NOMO-1 treated with DMSO at 0.1 percent for 48 hours (cell line): ENCODE measurements at regions not wholly inside any gene's neighbourhood (a gene's known extent, or its start where the extent isn't known, plus 50 kb on each side); places are given as distances from the start of the nearest gene placed in this dataset.

Experiments used
- DNase-seq: peaks from one replicate; lab custom pipeline; 2025; ENCODE audit not compliant: unreplicated experiment; lab: John Stamatoyannopoulos, UW

GRCh38 chr2:55973673-55974072 is 50.1 kb upstream of the EFEMP1 start:
- DNase-seq: no peak

- no peak for DNase-seq
These were observed 53.1 kb upstream of the EFEMP1 start for GRCh38 chr2:55976681-55977080.

- peak; percentile 89 for DNase-seq
These were observed 61.8 kb upstream of the EFEMP1 start for GRCh38 chr2:55985406-55985805.

- DNase-seq: no peak
These were observed 62.4 kb upstream of the EFEMP1 start for GRCh38 chr2:55986001-55986400.

DNA sequence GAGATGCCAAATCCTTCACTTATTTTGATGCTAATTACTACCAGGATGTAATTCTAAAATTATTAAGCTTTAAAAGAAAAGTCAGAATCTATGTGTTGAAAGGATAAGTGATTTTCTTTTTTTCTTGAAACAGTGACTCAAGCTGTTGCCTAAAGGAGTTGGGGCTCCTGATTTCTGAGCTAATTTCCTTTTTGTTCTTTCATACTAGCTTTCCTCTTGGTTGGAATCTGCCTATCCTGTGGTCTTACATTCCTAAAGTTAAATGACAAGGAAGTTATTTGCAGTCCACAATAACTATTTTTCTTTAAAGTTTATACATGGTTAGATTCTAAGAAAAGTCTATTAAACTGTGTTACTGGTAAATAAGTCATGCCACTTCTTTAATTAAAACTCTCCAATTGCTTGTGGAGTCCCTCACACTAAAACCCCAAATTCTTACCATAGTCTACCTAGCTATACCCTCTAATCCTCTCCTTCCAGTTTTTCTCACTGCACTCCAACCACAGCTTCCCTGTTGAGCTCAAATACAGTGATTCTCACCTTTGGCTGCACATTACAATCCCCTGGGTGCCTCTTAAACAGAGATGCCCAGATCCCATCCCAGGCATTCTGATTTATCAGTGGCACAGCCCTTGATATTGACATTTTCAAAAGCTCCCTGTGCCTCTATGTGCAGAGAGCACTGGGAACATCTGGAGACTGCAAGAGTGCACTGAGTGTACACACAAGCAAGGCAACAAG is 63.3 kb upstream of the EFEMP1 start:
- no peak for DNase-seq

DNA sequence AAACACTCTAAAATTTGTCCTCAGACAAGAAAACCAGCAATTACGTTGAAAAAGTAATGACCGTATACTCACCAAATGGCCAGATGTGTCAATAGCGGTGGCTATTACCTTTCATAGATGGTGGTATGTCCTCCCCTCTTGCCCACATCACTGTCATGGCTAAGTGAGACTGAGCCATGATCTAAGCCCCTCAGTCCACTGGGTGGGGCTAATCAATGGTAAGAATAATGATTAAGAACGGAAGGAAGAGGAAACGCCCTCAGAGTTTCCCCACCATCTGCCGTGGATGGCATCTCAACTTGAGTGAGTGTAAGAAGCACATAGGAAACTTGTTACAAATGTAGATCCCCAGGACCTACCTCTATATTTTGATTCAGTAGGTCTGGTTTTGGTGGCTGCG is 65.8 kb upstream of the EFEMP1 start:
- DNase-seq: no peak

DNA sequence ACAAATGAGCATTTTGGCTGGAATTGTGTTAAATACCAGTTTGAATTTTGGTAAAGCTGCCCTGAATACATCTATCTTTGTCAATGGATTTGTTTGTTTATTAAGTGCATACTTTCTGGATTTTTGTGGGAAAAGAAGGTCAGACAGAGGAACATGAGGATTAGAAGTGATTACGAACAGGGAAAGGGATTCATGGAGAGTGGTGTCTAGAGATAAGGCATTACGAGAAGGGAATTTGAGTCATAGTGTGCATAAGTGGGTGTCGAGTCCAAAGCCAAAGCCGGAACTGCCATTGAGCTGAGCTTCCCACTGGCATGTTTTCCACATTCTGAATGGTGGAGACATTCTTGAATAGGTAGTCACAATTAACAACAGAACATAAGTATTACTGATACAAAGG is 68.9 kb upstream of the EFEMP1 start:
- DNase-seq: no peak

DNA sequence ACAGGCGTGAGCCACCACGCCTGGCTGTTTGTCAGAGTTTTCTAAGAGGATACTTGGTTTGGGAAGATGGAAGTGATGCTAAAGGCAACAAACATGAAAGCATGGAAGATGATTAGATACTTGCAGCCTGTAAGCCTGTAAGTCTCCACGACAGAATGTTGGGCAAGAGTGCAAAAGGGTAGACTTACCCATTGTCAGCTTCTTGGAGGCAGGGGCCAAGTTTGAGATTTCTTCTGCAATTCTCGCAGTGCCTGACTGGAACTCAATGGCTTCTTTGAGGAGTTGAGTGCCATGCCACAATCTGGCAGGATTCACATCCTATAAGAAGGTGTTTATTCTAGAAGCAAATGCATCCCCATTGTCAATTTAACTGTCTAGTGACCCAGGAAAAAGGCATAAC is 70.1 kb upstream of the EFEMP1 start:
- DNase-seq: no peak

DNA sequence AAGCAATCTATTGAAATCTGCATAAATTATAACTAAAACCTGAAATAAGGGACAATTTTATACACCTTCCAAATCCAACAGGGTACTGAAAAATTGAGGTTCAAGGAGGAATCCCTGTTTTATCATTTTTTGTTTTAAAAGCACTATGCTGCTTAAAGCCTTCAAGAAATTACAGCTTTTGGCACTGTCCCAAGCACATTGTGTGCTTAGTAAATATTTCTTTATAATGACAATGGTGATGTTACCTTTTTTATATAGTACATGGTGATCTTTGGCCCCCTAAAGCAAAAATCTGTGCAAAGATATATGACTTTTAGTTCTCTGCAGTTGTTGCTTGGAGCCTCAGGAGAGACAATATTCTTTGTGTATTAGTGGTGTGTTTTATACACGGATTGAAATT is 71.6 kb upstream of the EFEMP1 start:
- no peak for DNase-seq

DNA sequence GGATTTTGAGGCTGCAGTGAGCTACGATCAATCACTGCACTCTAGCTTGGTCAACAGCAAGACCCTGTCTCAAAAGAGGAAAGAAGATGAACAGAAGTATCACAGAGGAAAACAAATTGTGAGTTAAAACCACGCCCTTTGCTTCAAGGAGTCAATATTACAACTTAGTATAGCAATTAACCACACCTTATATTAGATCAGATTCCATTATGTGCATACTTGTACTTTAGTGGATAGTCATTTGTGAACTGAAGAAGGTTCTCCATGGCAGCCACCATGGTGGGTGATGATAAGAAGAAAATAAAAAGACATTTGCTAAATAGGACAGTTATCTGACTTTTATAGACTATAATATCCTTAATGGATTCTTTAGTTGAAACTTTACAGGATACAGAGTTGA is 72.3 kb upstream of the EFEMP1 start:
- no peak for DNase-seq

- DNase-seq: no peak
These were observed 75.6 kb upstream of the EFEMP1 start for GRCh38 chr2:55999231-55999630.

DNA sequence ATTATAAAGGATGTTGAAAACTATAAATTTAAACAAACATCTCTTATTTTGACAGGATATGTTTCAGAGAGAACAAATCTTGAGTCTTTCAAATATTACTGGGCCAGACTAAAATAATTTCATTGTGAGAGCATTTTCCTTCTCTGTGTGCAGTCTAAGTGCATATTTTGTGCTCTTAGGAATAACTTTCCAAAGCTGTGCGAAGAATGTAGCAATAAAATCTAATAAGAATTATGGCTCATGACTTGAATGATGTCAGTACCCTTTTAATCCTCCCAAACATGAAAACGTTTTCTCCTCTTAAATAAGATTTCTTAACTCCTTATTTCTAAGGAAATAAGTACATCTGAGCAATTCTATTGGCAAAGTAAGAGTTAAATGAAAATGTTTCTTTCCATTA is 76.2 kb upstream of the EFEMP1 start:
- DNase-seq: no peak

DNA sequence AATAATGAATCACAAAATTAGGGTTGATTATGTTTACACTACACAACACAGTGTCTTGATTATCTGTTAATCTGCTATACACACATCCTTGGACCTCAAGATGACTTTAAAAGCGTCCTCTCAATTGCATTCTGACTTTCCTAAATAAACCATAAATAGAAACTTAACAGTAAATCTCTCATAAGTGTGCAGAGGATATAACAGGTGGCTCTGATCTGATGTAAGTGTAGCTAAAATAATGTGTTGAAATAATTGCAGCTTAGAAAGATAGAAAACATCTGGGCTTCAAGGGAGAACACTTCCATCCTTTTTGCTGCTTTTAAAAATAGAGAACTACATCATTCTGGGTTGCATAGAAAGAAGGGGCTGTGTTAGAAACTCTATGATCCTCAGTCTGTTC is 78.4 kb upstream of the EFEMP1 start:
- no peak for DNase-seq

DNA sequence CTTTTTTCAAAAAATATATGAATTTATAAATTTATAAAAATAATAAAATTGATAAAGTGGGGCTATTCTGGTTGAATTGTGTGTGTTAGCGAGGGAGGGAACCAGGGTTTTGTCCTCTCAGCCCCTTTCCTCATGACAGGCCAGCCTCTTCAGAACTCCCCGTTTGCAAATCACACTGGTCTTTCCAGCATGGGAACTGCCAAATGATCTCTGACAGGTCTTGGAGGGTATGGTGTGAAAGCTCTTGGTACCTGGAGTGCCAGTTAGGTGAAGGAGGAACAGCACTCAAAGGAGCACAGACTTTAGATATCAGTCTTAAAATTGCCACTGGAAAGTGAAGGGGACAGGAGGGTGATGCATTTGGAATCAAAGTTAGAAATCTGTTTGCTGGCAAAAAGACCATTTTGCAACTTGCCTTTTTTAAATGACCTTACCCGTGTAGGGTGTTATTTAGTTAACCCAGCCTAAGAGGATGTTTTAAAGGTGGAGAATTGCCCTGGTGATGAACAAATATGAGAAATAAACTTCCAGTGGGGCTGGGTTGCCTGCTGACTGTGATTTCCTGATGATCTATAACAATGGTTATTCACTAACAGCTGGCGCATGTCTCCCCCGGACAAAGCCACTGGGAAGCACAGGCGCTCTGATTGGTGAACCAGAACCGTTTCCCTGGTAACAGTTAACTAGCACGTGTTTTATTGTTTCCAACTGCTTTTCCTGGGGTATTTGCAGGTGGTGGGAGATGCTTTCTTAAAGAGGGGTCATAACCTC is 85.3 kb upstream of the EFEMP1 start:
- DNase-seq: no peak

DNA sequence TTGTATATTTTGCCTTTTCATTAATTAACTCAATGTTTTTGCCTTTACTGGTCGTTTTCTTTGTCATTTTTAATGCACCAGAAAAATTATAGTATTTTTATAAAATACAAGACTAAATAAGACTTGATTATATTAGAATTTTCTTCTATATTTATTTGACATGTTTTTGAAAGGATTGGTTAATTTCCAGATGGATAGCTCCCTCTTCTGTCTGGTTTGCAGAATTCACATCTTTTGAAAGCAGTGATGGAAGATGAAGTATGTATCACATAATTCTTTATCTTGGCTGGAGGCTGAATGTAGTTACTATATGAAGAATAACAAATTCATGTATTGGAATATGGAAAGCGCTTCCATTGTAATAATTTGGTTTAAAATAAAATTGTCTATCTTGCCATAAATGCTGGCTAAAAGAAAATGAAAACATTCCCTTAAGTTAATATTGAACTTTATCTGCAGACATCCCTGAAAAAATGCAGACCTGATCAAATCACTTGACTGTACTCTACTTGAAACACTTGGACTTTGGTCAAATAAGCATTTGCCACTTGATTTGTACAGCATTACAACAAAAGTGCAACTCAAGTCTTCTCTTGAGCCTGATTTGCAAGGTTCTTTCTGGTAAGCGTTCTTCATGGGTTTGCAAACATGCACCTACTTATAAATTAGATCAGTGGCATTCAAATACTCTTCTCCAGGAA is 86.3 kb upstream of the EFEMP1 start:
- DNase-seq: peak; percentile 34

GRCh38 chr2:56011624-56012023 is 88.0 kb upstream of the EFEMP1 start:
- no peak for DNase-seq

DNA sequence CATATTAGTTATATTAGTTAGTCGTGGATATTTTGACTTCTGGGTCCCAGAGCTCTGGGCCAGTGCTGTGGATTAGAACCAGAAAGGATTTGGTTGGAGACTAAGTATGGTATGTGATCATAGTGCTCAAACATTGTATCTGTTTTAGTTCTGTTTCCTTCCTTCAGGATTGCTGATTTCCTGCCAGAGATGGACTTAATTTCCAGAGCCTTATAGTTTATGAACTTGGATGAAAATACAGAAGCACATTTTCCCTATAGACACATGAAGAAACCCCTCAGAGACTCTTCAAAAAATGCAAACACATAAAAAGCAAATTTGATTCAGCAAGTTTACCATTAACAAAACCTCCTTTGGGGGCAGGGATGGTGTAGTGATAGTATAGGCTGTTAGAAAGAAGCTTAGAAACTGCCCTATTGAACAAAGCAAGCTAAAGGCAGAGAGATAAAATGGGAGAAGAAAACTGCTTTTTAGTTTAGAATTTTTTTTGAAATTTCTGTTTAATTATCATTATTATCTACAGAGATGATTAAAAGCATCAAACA is 88.7 kb upstream of the EFEMP1 start:
- no peak for DNase-seq

DNA sequence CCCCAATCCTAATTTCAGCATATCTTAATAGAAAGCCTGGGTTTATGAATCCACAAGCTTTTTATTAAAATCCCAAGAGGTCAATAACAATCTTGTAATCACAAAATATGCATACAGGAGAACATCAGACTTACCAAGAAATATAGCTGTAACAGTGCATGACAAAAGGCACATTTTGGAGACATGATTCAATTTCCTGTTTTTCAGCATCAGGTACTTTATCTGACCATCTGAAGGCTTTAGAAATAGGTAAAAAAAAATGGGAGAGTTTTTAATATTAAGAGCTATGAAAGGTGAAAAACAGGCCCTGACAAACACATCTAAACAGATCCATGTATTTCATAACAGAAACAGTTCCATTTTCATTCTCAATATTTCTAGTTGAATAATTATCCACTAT is 89.9 kb upstream of the EFEMP1 start:
- DNase-seq: no peak

GRCh38 chr2:56014046-56014730 is 90.6 kb upstream of the EFEMP1 start:
- DNase-seq: peak; percentile 65

DNA sequence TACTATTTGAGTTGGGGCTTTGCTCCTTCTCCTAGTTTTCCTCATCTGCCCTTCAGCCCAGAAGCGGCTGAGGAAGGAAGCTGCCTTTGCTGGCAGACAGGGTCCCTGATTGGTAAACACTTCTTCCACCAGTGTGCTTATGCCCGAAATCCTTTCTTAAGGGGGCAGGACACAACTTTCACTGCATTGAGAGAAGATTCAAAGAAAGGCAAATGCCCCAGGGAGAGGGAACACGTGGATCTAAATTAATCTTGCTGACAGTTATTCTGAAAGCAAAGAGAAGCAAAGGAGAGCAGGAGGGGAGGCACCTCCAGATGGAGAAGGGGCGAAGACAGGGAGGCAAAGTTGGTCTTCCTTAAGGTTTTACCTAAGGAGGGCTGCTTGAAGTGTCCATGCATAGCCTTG is 92.1 kb upstream of the EFEMP1 start:
- DNase-seq: no peak

- no peak for DNase-seq
These were observed 94.2 kb upstream of the EFEMP1 start for GRCh38 chr2:56017784-56018183.
